ENCODE measurements at regions not wholly inside any gene's neighbourhood (a gene's known extent, or its start where the extent isn't known, plus 50 kb on each side); places are given as distances from the start of the nearest gene placed in this dataset.

DNA sequence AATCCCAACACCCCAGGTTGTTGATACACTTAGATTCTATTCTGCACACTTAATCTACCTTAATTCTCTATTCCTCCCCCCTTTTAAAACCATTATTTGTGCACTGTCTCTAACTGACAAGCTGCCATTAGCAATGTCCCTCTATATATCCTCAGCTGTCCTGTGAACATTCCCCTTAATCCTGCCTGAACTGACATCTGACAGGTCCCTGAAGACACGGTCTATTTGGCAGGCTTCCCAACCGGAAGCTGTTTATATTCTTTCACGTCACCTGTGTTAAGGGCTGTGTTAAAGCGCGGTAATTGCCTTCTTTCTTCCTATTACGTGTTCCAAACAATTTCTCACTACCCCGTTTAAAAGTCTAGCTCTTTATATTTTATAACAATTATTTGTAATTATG, 277.3 kb downstream of the CDH9 start:
- Histone ChIP-seq H3K4me1 (no peaks in the 10 kb centered on the region), H3K9me3 (no peaks in the 10 kb centered on the region), H3K27ac (no peak overlapping the region), H3K4me3 (no peak overlapping the region), H3K36me3 (no peaks in the 10 kb centered on the region), H3K27me3 (no peaks in the 10 kb centered on the region)
- no peak for TF ChIP-seq POLR2AphosphoS5 (IDR thresholded peaks at IDR 0.05)
- TF ChIP-seq, protein P1, sequence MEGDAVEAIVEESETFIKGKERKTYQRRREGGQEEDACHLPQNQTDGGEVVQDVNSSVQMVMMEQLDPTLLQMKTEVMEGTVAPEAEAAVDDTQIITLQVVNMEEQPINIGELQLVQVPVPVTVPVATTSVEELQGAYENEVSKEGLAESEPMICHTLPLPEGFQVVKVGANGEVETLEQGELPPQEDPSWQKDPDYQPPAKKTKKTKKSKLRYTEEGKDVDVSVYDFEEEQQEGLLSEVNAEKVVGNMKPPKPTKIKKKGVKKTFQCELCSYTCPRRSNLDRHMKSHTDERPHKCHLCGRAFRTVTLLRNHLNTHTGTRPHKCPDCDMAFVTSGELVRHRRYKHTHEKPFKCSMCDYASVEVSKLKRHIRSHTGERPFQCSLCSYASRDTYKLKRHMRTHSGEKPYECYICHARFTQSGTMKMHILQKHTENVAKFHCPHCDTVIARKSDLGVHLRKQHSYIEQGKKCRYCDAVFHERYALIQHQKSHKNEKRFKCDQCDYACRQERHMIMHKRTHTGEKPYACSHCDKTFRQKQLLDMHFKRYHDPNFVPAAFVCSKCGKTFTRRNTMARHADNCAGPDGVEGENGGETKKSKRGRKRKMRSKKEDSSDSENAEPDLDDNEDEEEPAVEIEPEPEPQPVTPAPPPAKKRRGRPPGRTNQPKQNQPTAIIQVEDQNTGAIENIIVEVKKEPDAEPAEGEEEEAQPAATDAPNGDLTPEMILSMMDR (IDR thresholded peaks at IDR 0.05) = no peak
- TF ChIP-seq POLR2A (IDR thresholded peaks at IDR 0.05) = no peak
- TF ChIP-seq EP300 (IDR thresholded peaks at IDR 0.05) = no peak
- DNase-seq (ENCODE audit: low spot score in 2 of 2) = no peak
- 57% methylated on average over 7 of the region's 7 CpGs for WGBS

DNA sequence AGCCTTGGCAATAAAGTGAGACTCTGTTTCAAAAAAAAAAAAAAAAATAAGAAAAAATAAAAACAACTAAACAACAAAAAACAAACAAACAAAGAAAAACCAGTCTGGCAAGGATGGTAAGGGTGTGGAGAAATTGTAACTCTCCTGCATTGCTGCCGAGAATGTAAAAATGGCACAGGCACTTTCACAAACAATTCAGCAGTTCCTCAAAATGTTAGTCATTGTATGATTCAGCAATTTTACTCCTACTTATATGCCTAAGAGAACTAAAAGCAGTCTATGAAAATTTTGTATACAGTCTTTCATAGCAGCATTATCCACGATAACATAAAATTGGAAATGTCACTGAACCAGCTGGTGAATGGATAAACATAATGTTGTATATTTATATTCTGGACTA, 280.4 kb downstream of the CDH9 start:
- 77% methylated on average over 2 of the region's 2 CpGs for WGBS
- Histone ChIP-seq H3K27me3 (no peaks in the 10 kb centered on the region), H3K4me1 (no peaks in the 10 kb centered on the region), H3K36me3 (no peaks in the 10 kb centered on the region), H3K9me3 (no peaks in the 10 kb centered on the region), H3K27ac (no peak overlapping the region), H3K4me3 (no peak overlapping the region)
- TF ChIP-seq, protein P1 (IDR thresholded peaks at IDR 0.05) = no peak
- DNase-seq (ENCODE audit: low spot score in 2 of 2) = no peak

DNA sequence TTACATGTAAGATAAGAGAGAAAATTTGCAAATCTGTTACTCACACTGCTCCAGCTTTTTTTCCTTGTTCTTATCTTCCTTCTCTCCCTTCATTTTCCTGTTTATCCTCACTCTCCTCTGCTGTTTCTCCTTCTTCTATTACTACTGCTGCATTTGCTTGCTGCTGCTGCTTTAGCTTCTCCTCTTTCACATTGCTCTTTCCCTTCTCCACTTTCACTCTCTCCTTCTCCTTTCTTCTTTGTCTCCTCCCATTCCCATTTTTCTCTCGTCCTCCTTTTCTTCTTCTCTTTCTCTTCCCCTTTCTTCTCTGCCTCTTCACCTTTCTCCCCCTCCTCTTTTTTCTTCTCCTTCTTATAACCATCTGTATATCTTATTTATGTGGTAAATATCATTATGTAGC, 288.6 kb downstream of the CDH9 start:
- no peak overlapping the region for H3K4me3 ChIP-seq
- WGBS = 22% methylated on average over 1 of the region's 1 CpG
- H3K27ac ChIP-seq = no peak overlapping the region
- no peak for DNase-seq (ENCODE audit: low spot score in 2 of 2)
- no peaks in the 10 kb centered on the region for H3K4me1 ChIP-seq
- no peaks in the 10 kb centered on the region for H3K27me3 ChIP-seq
- no peaks in the 10 kb centered on the region for H3K36me3 ChIP-seq
- H3K9me3 ChIP-seq = no peaks in the 10 kb centered on the region
- TF ChIP-seq POLR2A (IDR thresholded peaks at IDR 0.05) = no peak
- TF ChIP-seq, protein P1 (IDR thresholded peaks at IDR 0.05) = no peak
- TF ChIP-seq EP300 (IDR thresholded peaks at IDR 0.05) = no peak
- no peak for TF ChIP-seq POLR2AphosphoS5 (IDR thresholded peaks at IDR 0.05)

DNA sequence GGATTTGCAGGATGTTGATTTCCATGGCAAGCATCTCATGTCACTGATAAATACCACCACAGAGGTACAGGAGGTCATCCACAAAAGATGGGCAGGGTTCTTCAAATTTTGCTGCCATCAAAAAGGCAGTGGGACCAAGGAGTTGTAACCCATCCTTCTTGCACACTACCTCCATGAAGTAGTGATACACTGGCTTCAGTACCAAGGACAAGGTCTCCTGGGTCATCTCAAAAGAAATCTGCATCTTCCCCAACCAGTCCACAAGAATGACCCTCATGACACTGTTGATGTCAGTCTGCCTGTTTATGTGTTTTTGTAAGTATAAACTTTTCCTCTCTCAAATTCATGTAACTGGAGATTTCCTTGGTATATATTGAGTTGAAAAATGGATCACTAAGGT, 298.2 kb downstream of the CDH9 start:
- H3K36me3 ChIP-seq = no peaks in the 10 kb centered on the region
- no peaks in the 10 kb centered on the region for H3K4me1 ChIP-seq
- no peak overlapping the region for H3K4me3 ChIP-seq
- no peak overlapping the region for H3K27ac ChIP-seq
- DNase-seq (ENCODE audit: low spot score in 2 of 2) = no peak
- no peaks in the 10 kb centered on the region for H3K27me3 ChIP-seq
- TF ChIP-seq, protein P1 (IDR thresholded peaks at IDR 0.05) = no peak
- TF ChIP-seq POLR2AphosphoS5 (IDR thresholded peaks at IDR 0.05) (no peak), POLR2A (IDR thresholded peaks at IDR 0.05) (no peak), EP300 (IDR thresholded peaks at IDR 0.05) (no peak)
- H3K9me3 ChIP-seq = peaks cover 3% of the 10 kb centered on the region

DNA sequence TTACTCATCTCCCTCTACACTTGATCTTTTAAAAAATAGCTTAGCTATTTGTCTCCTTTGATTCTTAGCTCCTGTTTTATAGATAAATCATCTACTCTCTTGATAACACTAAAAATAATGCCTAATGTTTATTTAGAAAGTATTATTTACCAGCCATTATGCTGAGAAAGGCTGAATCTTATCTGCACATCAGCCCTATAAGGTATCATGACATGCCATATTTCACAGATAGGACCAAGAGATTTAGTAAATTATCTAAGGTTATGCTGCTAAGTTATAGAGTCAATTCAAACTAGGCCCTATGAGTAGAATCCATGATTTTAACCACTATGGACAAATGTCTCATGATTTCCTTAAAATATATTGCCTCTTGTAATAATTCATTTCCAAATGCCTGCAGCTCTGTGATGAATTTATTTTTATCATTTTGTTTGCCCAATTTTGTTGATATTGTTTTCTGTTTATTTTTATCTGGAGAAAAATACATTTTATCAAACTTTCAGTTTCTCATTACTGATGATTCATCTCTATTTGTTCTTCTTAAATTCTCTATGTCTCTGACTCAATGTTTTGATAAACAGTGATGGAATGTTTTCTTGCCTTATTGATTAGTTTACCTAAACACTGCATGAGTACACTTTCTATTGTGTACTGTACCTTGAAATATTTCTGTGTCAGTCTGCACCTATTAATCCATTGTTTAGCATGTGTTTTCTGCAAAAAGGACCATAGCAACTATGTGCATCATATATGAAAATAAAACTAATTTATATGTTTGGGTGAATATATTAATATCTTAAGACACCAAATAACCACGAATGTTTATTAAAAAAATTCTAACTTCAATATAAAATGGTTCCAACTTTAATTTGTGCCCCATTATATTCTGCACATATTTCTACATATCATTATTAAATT, 300.8 kb downstream of the CDH9 start:
- Histone ChIP-seq H3K4me1 (no peaks in the 10 kb centered on the region), H3K27me3 (no peaks in the 10 kb centered on the region), H3K27ac (no peak overlapping the region), H3K9me3 (no peaks in the 10 kb centered on the region), H3K36me3 (no peaks in the 10 kb centered on the region), H3K4me3 (no peak overlapping the region)
- TF ChIP-seq, protein P1 (IDR thresholded peaks at IDR 0.05) = no peak
- TF ChIP-seq POLR2A (IDR thresholded peaks at IDR 0.05) (no peak), POLR2AphosphoS5 (IDR thresholded peaks at IDR 0.05) (no peak), EP300 (IDR thresholded peaks at IDR 0.05) (no peak)
- DNase-seq (ENCODE audit: low spot score in 2 of 2) = no peak
- 75% methylated on average over 1 of the region's 1 CpG for WGBS

Measured in suprapubic skin (tissue), 4 donors.